Panc1 (cell line): ENCODE measurements at regions not wholly inside any gene's neighbourhood (a gene's known extent, or its start where the extent isn't known, plus 50 kb on each side); places are given as distances from the start of the nearest gene placed in this dataset.

Experiments used
- CTCF ChIP-seq: fragments of 450-650 bp; IDR thresholded peaks from 2 replicates; pipeline ENCODE4 v1.5.1; 2017; ENCODE audit warnings: mild to moderate bottlenecking
- TCF7L2 ChIP-seq: IDR thresholded peaks from 2 replicates; pipeline ENCODE4 v1.6.1; 2011; ENCODE audit warnings: mild to moderate bottlenecking, low read depth, low read length, inconsistent platforms

GRCh38 chr17:77572851-77573250 is 385.7 kb upstream of the TNRC6C start:
- TF ChIP-seq CTCF (no peak), TCF7L2 (no peak)
